ENCODE measurements at regions not wholly inside any gene's neighbourhood (a gene's known extent, or its start where the extent isn't known, plus 50 kb on each side); places are given as distances from the start of the nearest gene placed in this dataset.

DNA sequence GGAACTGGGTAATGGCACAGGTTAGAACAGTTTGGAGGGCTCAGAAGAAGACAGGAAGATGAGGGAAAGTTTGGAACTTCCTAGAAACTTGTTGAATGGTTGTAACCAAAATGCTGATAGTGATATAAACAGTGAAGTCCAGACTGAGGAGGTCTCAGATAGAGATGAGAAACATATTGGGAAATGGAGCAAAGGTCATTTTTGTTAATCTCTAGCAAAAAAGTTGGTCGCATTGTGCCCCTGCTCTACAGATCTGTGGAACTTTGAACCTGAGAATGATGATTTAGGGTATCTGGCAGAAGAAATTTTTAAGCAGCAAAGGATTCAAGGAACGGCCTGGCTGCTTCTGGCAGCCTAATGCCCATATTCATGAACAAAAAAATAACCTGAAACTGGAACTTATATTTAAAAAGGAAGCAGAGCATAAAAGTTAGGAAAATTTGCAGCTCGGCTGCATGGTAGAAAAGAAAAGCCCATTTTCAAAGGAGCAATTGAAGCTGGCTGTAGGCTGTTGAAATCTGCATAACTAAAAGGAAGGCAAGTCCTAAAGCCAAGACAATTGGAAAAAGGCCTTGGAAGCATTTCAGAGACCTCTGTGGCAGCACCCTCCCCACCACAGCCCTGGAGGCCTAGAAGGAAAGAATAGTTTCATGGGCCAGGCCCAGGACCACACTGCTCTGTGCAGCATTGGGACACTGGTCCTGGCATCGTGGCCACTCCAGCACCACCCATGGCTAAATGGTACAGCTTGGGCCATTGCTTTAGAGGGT is 182.6 kb upstream of the CD96 start:
- DNase-seq, result no peak

DNA sequence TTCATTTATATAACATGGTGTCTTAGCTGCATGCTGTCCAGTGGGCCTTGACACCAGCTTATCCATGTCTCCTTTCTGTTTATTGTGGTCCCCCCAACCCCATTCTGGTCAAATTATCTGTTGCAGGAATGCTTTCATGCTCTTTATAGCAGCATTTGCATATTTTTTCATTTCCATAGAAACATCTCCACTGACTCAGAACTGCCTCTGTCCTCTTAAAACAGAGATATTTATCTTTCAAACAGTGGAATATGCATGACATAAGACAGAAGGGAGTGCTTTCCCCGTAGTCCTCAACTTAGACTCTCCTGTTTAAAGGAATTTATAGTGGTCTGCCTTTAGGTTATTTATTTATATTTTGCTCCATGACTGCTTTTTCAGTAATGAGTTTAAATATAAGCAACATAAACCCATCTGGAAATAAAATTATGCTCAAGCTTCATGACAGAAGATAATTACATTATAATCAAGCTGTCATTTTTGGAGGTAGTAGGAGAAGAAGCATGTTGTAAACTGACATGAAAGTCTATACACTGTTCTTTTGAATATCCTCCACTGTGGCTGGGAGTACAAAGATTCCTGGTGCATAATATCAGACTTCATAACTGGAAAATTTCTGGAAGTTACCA is 179.5 kb upstream of the CD96 start:
- no peak for DNase-seq

GRCh38 chr3:111366515-111366914 is 175.5 kb upstream of the CD96 start:
- no peak for DNase-seq

DNA sequence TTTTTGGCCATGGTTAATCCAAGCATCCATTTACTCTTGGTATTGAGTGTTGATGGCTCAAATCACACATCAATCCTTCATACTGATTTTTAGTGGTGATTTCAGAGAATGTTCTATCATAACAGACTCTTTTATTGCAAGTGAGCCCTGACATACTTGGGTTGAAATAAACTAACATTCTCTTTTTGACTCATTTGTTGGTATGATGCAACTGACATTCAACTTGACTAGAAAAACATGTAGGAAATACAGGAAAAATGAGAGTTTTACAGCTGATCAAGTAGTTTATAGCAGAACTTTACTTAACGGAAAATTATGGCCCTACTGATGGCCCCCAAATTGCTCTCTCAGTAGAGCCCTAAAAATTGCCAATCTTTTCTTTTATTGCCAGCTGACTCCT is 173.9 kb upstream of the CD96 start:
- DNase-seq, result no peak

- DNase-seq, result no peak
Measured at GRCh38 chr3:111369958-111370357, 172.0 kb upstream of the CD96 start.

GRCh38 chr3:111373239-111373638 is 168.8 kb upstream of the CD96 start:
- no peak for DNase-seq

DNA sequence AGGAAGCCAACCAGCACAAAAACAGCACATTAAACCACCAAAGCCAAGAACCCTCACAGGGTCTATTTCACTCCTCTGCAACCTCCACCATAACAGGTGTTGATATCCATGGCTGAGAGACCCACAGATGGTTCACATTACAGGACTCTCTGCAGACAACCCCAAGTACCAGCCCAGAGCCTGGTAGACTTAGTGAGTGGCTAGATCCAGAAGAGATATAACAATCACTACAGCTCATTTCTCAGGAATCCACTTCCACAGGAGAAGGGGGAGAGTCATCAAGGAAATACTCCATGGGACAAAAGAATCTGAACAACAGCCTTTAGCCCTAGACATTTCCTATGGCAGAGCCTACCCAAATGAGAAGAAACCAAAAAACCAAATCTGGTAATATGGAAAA is 168.1 kb upstream of the CD96 start:
- DNase-seq, result no peak

DNA sequence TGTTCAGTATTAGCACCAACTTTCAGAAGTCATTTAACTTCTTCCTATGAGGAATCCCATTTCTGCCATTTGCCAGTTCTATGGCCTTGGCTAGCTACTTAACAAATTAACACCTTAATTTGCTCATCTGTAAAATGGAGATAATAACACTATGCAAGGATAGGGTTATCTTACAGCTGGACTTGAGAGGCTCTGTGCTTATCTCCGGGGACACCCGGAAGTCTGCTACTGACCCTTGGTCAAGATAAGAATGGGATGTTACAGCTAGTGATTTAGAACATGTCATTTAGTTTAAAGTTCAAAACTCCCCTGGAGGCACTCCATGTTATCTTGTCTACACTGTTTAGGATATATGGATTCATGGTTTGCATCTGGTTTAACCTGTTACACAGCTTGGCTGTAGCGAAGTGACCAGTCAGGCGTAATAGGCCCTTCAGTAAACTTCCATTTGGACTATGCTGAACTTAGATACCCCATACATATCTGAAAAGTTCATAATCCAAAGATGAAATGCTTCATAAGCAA is 156.0 kb upstream of the CD96 start:
- no peak for DNase-seq

DNA sequence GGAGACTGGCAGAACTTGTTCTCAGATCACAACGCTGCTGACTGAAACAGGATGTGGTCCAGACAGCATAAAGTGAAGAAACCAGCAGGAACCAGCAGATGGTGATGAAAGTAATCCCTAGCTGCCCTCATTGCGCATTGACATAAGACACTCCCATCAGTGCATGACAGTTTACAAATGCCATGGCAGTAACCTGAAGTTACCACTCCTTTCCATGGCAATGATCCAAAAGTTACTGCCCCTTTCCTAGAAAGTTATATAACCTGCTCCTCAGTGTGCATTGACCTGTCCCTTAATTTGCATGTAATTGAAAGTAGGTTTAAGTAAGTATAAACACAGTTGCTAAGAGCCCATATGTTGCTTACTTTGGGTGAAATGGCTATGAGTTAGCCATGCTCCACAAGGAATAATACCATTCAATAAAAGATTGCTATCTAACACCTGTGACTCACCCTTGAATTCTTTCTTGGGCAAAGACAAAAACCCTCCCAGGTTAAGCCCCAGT is 149.1 kb upstream of the CD96 start:
- peak; percentile 7 for DNase-seq

- no peak for DNase-seq
Measured at GRCh38 chr3:111412656-111413055, 129.3 kb upstream of the CD96 start.

DNA sequence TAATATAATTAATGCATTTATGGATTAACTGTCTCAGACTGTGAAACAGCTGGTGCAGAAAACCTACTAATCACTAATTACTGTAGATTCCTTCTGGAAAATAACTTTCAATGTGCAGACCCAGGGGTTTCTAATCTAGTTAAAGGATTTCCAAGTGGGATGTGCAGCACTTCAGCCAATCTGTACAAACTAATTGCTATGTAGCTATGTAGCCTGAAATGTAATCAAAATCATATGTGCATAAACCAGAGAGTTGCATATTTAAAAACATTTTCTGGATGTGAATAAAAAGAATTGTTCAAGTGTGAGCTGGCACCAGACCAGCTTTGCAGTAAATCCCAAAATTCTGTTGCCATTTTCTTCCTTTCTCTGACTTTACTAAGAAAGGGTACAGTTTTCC is 127.5 kb upstream of the CD96 start:
- DNase-seq, result no peak

- DNase-seq, result no peak
Measured at GRCh38 chr3:111415018-111415417, 127.0 kb upstream of the CD96 start.

DNA sequence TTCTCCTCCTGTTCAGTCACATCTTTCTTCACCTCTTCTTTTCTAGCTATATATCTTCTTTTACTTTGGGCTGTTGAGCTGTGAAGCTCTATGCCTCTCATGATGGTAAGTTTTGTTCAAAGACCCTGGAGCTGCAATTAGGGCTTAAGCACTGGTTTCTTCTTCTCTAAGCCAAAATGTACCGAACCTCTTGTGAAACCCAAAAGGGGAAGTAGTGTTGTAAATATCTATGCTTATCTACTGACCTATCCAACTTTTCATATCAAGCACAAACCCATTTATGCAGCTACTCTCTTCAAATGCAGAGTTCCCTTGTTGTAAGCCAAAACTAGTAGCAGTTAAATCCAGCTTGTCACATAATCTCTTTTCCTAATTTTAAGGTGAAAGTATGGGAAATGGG is 123.6 kb upstream of the CD96 start:
- DNase-seq, result no peak

GRCh38 chr3:111428301-111428700 is 113.7 kb upstream of the CD96 start:
- no peak for DNase-seq

GRCh38 chr3:111434941-111435622 is 106.9 kb upstream of the CD96 start:
- no peak for DNase-seq

GRCh38 chr3:111438283-111438682 is 103.7 kb upstream of the CD96 start:
- DNase-seq, result no peak

DNA sequence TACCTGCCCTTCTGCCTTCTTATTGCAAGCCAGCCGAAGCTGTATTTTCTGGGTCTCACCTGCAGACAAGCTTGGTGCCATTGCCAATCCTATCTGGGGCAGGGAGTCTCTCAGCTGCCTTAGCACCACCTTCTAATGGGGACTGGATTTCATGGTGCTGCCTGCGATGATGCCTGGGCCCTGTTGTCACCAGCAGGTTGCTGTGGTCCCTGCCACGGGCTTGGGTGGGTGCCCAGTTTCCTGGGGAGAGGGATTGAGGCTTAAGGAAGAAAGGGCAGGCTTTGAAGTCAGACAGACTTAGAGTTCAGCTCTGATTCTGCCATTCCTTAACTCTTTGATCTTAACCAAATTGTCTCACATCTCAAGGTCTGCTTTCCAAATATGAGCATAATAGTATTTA is 87.4 kb upstream of the CD96 start:
- no peak for DNase-seq

DNA sequence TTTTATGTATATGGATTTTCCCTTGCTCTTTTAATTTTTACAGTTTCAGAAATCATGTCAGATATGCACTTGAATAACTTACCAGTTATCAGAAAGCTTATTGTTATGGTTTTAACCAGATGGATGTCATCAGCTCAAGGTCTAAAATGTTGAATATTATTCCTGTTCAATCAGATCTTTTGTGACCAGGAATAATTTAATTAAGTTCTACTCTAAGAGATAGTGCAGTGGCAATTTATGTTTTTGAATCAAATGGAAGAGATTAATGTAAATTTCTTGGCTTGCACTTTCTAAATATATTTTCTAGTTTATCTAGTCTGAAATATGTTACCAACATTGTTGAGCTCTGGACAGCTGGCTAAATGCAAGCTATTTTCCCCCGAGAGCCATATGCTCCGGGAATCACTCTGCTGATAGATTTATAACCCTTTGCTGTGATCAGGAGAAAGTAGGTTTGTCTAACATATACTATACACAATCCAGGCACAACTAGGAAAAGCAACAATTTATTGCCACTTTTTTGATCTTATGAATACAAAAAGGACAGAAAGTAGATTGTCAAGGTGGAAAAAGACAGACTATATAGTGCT is 76.8 kb upstream of the CD96 start:
- DNase-seq, result peak; percentile 89

GRCh38 chr3:111470032-111470431 is 72.0 kb upstream of the CD96 start:
- no peak for DNase-seq

- no peak for DNase-seq
Measured at GRCh38 chr3:111471831-111472230, 70.2 kb upstream of the CD96 start.

DNA sequence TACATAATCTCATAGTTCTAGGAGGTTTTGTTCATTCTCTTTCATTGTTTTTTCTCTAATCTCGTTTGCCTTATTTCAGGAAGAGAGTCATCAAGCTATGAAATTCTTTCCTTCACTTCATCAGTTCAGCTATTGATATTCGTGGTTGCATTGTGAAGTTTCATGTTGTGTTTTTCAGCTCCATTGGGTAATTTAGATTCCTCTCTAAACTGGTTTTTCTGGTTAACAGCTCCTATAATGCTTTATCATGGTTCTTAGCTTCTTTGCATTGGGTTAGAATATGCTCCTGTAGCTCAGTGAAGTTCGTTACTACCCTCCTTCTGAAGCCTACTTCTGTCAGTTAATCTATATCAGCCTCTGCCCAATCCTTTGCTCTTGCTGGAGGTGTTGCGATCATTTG is 69.4 kb upstream of the CD96 start:
- no peak for DNase-seq

DNA sequence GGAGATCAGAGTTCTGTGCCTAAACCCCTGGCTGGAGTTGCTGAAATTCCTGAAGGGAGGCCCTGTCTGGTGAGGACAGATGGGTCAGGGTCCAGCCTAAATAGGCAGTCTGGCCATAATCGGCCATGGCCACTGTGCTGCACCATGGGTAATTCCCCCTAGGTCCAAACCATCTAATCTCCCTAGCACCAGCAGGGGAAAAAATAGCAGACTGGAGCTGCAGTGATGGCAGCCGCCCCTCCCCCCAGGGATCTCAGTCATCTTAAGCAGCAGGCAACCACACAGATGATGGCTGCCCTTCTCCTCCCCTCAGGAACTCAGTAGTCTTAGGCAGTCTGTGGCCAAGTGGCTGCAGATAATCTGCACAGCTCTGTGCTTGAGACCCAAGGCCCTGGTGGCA is 68.4 kb upstream of the CD96 start:
- DNase-seq, result no peak

GRCh38 chr3:111476701-111477100 is 65.3 kb upstream of the CD96 start:
- no peak for DNase-seq
